ENCODE measurements at regions not wholly inside any gene's neighbourhood (a gene's known extent, or its start where the extent isn't known, plus 50 kb on each side); places are given as distances from the start of the nearest gene placed in this dataset.

DNA sequence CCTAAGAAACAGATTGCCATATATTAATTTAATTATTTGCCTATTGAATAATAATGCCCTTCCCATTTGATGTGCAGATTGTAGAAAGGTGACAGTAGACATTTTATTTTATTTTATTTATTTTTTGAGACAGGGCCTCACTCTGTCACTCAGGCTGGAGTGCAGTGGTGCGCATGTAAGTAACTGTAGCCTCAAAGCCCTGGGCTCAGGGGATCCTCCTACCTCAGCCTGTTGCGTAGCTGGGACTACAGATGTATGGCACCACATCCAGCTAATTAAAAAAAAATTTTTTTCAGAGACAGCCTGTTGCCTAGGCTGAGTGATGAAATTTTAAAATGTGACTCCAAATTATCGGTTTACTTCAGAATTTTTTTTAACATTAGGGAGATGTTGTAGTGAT is 1110.0 kb upstream of the EEF2KMT start:
- ATAC-seq (no peak), DNase-seq (ENCODE audit: low read depth, low spot score) (no peak)
- Histone ChIP-seq H2AFZ (ENCODE audit: low read depth, low read length, poor library complexity, severe bottlenecking) (no peak overlapping the region), H3K4me2 (ENCODE audit: low read length) (no peak overlapping the region), H3K79me2 (ENCODE audit: insufficient read depth, low read length) (no peaks in the 10 kb centered on the region), H4K20me1 (ENCODE audit: insufficient read depth) (no peaks in the 10 kb centered on the region), H3K9me3 (ENCODE audit: control insufficient read depth in 1 of 2, insufficient read depth in 1 of 2, low read depth in 1 of 2, low read length in 2 of 2) (no peaks in the 10 kb centered on the region), H3K9ac (ENCODE audit: low read length) (no peak overlapping the region), H3K4me1 (ENCODE audit: control insufficient read depth in 1 of 2, insufficient read depth in 2 of 2, low read length in 2 of 2) (no peaks in the 10 kb centered on the region), H3K9me2 (ENCODE audit: insufficient read depth) (no peaks in the 10 kb centered on the region), H3K36me3 (ENCODE audit: control insufficient read depth in 1 of 2, insufficient read depth in 2 of 2, low read length in 2 of 2) (no peaks in the 10 kb centered on the region), H3K27ac (ENCODE audit: low read depth, low read length) (no peak overlapping the region), H3K4me3 (replicated peaks in 1 of 2; ENCODE audit: low read depth in 1 of 2, low read length in 2 of 2) (no peak overlapping the region), H3K27me3 (ENCODE audit: insufficient read depth, low read length) (no peaks in the 10 kb centered on the region)
- intact Hi-C loops (cut with micrococcal nuclease) = no loop called here
- RAD21 ChIA-PET (ENCODE audit: low non-redundant PET in 1 of 2, low total read pairs in 2 of 2, uncharacterized antibody in 2 of 2, unreplicated experiment in 2 of 2) = no interaction called here
- CTCF ChIA-PET = no interaction called here
- BruUV-seq (replicated peaks) = no TSS peak
- TF ChIP-seq FOSL1 (IDR thresholded peaks at IDR 0.05; ENCODE audit: low read depth) (no peak), YY1 (IDR thresholded peaks at IDR 0.05; ENCODE audit: extremely low read depth, insufficient replicate concordance, low read depth, low read length) (no peak), CEBPB (IDR thresholded peaks at IDR 0.05; ENCODE audit: low read depth) (no peak), ELF1 (IDR thresholded peaks at IDR 0.05; ENCODE audit: borderline replicate concordance, low read depth) (no peak), EGR1 (IDR thresholded peaks at IDR 0.05; ENCODE audit: low read depth) (no peak), SRF (IDR thresholded peaks at IDR 0.05; ENCODE audit: low read depth) (no peak), POLR2A (IDR thresholded peaks at IDR 0.05; ENCODE audit: borderline replicate concordance, extremely low read depth, insufficient read depth, insufficient read length) (no peak), TCF7L2 (IDR thresholded peaks at IDR 0.05; ENCODE audit: borderline replicate concordance, extremely low read depth, insufficient read depth, insufficient read length) (no peak), ZNF274 (IDR thresholded peaks at IDR 0.05; ENCODE audit: low read depth, low read length) (no peak)
- TF ChIP-seq, protein P1, sequence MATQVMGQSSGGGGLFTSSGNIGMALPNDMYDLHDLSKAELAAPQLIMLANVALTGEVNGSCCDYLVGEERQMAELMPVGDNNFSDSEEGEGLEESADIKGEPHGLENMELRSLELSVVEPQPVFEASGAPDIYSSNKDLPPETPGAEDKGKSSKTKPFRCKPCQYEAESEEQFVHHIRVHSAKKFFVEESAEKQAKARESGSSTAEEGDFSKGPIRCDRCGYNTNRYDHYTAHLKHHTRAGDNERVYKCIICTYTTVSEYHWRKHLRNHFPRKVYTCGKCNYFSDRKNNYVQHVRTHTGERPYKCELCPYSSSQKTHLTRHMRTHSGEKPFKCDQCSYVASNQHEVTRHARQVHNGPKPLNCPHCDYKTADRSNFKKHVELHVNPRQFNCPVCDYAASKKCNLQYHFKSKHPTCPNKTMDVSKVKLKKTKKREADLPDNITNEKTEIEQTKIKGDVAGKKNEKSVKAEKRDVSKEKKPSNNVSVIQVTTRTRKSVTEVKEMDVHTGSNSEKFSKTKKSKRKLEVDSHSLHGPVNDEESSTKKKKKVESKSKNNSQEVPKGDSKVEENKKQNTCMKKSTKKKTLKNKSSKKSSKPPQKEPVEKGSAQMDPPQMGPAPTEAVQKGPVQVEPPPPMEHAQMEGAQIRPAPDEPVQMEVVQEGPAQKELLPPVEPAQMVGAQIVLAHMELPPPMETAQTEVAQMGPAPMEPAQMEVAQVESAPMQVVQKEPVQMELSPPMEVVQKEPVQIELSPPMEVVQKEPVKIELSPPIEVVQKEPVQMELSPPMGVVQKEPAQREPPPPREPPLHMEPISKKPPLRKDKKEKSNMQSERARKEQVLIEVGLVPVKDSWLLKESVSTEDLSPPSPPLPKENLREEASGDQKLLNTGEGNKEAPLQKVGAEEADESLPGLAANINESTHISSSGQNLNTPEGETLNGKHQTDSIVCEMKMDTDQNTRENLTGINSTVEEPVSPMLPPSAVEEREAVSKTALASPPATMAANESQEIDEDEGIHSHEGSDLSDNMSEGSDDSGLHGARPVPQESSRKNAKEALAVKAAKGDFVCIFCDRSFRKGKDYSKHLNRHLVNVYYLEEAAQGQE (IDR thresholded peaks at IDR 0.05; ENCODE audit: low read depth) = no peak
- TF ChIP-seq, protein P2, sequence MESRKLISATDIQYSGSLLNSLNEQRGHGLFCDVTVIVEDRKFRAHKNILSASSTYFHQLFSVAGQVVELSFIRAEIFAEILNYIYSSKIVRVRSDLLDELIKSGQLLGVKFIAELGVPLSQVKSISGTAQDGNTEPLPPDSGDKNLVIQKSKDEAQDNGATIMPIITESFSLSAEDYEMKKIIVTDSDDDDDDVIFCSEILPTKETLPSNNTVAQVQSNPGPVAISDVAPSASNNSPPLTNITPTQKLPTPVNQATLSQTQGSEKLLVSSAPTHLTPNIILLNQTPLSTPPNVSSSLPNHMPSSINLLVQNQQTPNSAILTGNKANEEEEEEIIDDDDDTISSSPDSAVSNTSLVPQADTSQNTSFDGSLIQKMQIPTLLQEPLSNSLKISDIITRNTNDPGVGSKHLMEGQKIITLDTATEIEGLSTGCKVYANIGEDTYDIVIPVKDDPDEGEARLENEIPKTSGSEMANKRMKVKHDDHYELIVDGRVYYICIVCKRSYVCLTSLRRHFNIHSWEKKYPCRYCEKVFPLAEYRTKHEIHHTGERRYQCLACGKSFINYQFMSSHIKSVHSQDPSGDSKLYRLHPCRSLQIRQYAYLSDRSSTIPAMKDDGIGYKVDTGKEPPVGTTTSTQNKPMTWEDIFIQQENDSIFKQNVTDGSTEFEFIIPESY (IDR thresholded peaks at IDR 0.05; ENCODE audit: extremely low read depth, insufficient replicate concordance, low read length) = no peak
- TF ChIP-seq, protein P3, sequence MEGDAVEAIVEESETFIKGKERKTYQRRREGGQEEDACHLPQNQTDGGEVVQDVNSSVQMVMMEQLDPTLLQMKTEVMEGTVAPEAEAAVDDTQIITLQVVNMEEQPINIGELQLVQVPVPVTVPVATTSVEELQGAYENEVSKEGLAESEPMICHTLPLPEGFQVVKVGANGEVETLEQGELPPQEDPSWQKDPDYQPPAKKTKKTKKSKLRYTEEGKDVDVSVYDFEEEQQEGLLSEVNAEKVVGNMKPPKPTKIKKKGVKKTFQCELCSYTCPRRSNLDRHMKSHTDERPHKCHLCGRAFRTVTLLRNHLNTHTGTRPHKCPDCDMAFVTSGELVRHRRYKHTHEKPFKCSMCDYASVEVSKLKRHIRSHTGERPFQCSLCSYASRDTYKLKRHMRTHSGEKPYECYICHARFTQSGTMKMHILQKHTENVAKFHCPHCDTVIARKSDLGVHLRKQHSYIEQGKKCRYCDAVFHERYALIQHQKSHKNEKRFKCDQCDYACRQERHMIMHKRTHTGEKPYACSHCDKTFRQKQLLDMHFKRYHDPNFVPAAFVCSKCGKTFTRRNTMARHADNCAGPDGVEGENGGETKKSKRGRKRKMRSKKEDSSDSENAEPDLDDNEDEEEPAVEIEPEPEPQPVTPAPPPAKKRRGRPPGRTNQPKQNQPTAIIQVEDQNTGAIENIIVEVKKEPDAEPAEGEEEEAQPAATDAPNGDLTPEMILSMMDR (IDR thresholded peaks at IDR 0.05 in 2 of 3, conservative IDR thresholded peaks at IDR 0.05 in 1 of 3; ENCODE audit: borderline replicate concordance in 1 of 3, insufficient read depth in 1 of 3, low read depth in 2 of 3, low read length in 2 of 3) = no peak
- POLR2A ChIA-PET = no interaction called here
